ENCODE measurements at regions not wholly inside any gene's neighbourhood (a gene's known extent, or its start where the extent isn't known, plus 50 kb on each side); places are given as distances from the start of the nearest gene placed in this dataset.

GRCh38 chr4:166282081-166282770, 409.2 kb downstream of the TLL1 start:
- Histone ChIP-seq H3K4me1 (ENCODE audit: insufficient read depth, low read length) (no peaks in the 10 kb centered on the region), H3K27ac (ENCODE audit: insufficient read length, low read depth, low read length) (no peak overlapping the region), H2AK5ac (ENCODE audit: insufficient read length, low read length) (no peak overlapping the region), H2AFZ (ENCODE audit: low read length) (no peak overlapping the region), H2BK20ac (ENCODE audit: low read depth, low read length, poor library complexity, severe bottlenecking) (no peak overlapping the region), H4K5ac (ENCODE audit: insufficient read length, low read depth, low read length) (no peak overlapping the region), H3K14ac (ENCODE audit: insufficient read depth, low read length) (no peak overlapping the region), H2BK12ac (ENCODE audit: insufficient read length, low read depth, low read length) (no peak overlapping the region), H3K18ac (ENCODE audit: insufficient read length, low read depth, low read length) (no peak overlapping the region), H2BK120ac (ENCODE audit: low read depth, low read length, poor library complexity, severe bottlenecking) (no peak overlapping the region), H3K4ac (ENCODE audit: low read depth, low read length) (no peak overlapping the region), H3K9ac (ENCODE audit: extremely low read depth, insufficient read length, low read length) (no peak overlapping the region), H3K79me2 (ENCODE audit: insufficient read depth, low read length) (no peaks in the 10 kb centered on the region), H4K8ac (replicated peaks; ENCODE audit: insufficient read length, low read depth, low read length) (no peak overlapping the region), H3K4me2 (ENCODE audit: insufficient read depth, insufficient read length, low read length) (no peak overlapping the region), H3K56ac (ENCODE audit: insufficient read length, low read depth, low read length) (no peak overlapping the region), H3K23me2 (ENCODE audit: insufficient read length, low read depth, low read length, poor library complexity, severe bottlenecking) (no peaks in the 10 kb centered on the region), H3K23ac (ENCODE audit: insufficient read length, low read depth, low read length) (no peak overlapping the region), H3K9me3 (ENCODE audit: control insufficient read depth, low read depth, low read length) (no peaks in the 10 kb centered on the region), H3T11ph (ENCODE audit: low read length) (no peak overlapping the region), H2BK5ac (ENCODE audit: insufficient read length, low read length) (no peak overlapping the region), H3K79me1 (ENCODE audit: insufficient read depth, low read depth, low read length, poor library complexity, severe bottlenecking) (no peaks in the 10 kb centered on the region), H4K20me1 (ENCODE audit: control insufficient read depth, insufficient read depth, insufficient read length) (no peaks in the 10 kb centered on the region), H4K91ac (ENCODE audit: insufficient read length, low read depth, low read length) (no peak overlapping the region), H2BK15ac (ENCODE audit: low read depth, low read length) (no peak overlapping the region), H3K27me3 (ENCODE audit: insufficient read depth, low read length) (no peaks in the 10 kb centered on the region)
- no peak for TF ChIP-seq CTCF (conservative IDR thresholded peaks at IDR 0.05)
- H3K27me3 Mint-ChIP-seq (ENCODE audit: low read depth), result no peaks in the 10 kb centered on the region; the same call in 1 of the 2 replicates
- no CpG with 5 or more reads among the region's 1 CpG for WGBS (ENCODE audit: extremely low coverage, insufficient read length, low lambda C conversion rate)
- no peaks in the 10 kb centered on the region for H3K4me1 Mint-ChIP-seq
- DNase-seq, result no peak
- no peak overlapping the region for H3K4me3 Mint-ChIP-seq
- no peaks in the 10 kb centered on the region for H3K36me3 Mint-ChIP-seq (ENCODE audit: insufficient read depth in 1 of 3, low read depth in 3 of 3)
- H3K9me3 Mint-ChIP-seq, result no peaks in the 10 kb centered on the region
- no peak overlapping the region for H3K27ac Mint-ChIP-seq
